ENCODE measurements at regions not wholly inside any gene's neighbourhood (a gene's known extent, or its start where the extent isn't known, plus 50 kb on each side); places are given as distances from the start of the nearest gene placed in this dataset.

DNA sequence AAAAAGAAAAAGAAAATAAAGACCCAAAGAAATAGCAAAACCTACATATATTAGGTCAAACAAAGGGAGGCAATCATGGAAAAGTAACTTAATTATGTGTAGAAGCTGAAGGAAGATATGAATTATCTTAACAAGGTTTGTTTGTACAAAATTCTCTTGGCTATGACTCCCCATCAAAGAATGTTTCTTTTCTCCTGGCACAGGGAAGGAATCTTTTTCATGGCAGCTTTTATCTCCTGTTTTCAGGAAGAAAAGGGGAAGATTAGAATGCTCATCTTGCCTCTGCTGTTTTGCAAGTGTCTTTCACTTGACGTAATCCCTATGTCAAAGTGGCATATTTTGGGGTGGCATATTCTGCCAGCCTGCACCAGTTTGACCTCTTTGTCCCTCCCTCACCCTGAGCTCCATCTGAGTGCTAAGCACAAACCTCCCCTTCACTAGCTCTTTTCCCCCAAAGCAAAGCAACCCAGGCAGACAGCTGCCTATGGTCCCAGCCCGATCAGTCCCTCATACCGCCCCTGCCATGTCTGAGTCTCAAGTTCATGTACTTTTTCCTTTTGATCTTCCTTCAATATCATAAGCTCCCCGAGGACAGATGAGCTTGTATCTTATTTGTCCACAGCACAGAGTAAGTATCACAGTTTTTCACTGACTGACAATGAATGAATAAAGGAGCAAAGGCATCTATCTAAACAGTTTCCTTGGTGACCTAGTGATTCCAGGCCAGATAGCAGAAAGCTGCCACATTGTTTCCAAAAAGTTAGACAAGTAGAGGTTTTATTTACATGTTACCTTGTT is 242.8 kb upstream of the ANKRD55 start (continued):
- TF ChIP-seq TEAD3 (CRISPR knock-in tag; optimal IDR thresholded peaks at IDR 0.05; ENCODE audit: borderline replicate concordance) (peak; percentile 23), ZNF292 (CRISPR knock-in tag; IDR thresholded peaks at IDR 0.05; ENCODE audit: borderline replicate concordance, low read depth) (0 out of 2 replicates have a peak, but pooled peaks have one; percentile 3), ZNF605 (CRISPR knock-in tag; IDR thresholded peaks at IDR 0.05) (0 out of 2 replicates have a peak, but pooled peaks have one; percentile 31), IKZF4 (CRISPR knock-in tag; IDR thresholded peaks at IDR 0.05; ENCODE audit: borderline replicate concordance, low read depth, not compliant biosample characterization) (no peak), NCOR1 (IDR thresholded peaks at IDR 0.05; ENCODE audit: borderline replicate concordance, low read length) (peak; percentile 59; the same call in 1 of the 2 replicates), KLF15 (CRISPR knock-in tag; IDR thresholded peaks at IDR 0.05; ENCODE audit: borderline replicate concordance) (no peak), ZNF614 (CRISPR knock-in tag; IDR thresholded peaks at IDR 0.05; ENCODE audit: borderline replicate concordance) (peak; percentile 15; the same call in 1 of the 2 replicates), THAP11 (CRISPR knock-in tag; IDR thresholded peaks at IDR 0.05) (no peak), HDAC2 (CRISPR knock-in tag; IDR thresholded peaks at IDR 0.05) (no peak), ZBTB1 (CRISPR knock-in tag; IDR thresholded peaks at IDR 0.05; ENCODE audit: borderline replicate concordance) (no peak), ZNF207 (IDR thresholded peaks at IDR 0.05; ENCODE audit: borderline replicate concordance) (no peak), ZNF891 (CRISPR knock-in tag; IDR thresholded peaks at IDR 0.05) (no peak), HOXA7 (CRISPR knock-in tag; IDR thresholded peaks at IDR 0.05) (no peak), ZNF570 (CRISPR knock-in tag; IDR thresholded peaks at IDR 0.05; ENCODE audit: borderline replicate concordance) (no peak), STAG1 (CRISPR knock-in tag; IDR thresholded peaks at IDR 0.05) (no peak), ZNF768 (CRISPR knock-in tag; IDR thresholded peaks at IDR 0.05) (no peak)
- TF ChIP-seq, protein P1, sequence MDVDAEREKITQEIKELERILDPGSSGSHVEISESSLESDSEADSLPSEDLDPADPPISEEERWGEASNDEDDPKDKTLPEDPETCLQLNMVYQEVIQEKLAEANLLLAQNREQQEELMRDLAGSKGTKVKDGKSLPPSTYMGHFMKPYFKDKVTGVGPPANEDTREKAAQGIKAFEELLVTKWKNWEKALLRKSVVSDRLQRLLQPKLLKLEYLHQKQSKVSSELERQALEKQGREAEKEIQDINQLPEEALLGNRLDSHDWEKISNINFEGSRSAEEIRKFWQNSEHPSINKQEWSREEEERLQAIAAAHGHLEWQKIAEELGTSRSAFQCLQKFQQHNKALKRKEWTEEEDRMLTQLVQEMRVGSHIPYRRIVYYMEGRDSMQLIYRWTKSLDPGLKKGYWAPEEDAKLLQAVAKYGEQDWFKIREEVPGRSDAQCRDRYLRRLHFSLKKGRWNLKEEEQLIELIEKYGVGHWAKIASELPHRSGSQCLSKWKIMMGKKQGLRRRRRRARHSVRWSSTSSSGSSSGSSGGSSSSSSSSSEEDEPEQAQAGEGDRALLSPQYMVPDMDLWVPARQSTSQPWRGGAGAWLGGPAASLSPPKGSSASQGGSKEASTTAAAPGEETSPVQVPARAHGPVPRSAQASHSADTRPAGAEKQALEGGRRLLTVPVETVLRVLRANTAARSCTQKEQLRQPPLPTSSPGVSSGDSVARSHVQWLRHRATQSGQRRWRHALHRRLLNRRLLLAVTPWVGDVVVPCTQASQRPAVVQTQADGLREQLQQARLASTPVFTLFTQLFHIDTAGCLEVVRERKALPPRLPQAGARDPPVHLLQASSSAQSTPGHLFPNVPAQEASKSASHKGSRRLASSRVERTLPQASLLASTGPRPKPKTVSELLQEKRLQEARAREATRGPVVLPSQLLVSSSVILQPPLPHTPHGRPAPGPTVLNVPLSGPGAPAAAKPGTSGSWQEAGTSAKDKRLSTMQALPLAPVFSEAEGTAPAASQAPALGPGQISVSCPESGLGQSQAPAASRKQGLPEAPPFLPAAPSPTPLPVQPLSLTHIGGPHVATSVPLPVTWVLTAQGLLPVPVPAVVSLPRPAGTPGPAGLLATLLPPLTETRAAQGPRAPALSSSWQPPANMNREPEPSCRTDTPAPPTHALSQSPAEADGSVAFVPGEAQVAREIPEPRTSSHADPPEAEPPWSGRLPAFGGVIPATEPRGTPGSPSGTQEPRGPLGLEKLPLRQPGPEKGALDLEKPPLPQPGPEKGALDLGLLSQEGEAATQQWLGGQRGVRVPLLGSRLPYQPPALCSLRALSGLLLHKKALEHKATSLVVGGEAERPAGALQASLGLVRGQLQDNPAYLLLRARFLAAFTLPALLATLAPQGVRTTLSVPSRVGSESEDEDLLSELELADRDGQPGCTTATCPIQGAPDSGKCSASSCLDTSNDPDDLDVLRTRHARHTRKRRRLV (CRISPR knock-in tag; IDR thresholded peaks at IDR 0.05) = no peak
- TF ChIP-seq, protein P2, sequence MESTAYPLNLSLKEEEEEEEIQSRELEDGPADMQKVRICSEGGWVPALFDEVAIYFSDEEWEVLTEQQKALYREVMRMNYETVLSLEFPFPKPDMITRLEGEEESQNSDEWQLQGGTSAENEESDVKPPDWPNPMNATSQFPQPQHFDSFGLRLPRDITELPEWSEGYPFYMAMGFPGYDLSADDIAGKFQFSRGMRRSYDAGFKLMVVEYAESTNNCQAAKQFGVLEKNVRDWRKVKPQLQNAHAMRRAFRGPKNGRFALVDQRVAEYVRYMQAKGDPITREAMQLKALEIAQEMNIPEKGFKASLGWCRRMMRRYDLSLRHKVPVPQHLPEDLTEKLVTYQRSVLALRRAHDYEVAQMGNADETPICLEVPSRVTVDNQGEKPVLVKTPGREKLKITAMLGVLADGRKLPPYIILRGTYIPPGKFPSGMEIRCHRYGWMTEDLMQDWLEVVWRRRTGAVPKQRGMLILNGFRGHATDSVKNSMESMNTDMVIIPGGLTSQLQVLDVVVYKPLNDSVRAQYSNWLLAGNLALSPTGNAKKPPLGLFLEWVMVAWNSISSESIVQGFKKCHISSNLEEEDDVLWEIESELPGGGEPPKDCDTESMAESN (CRISPR knock-in tag; conservative IDR thresholded peaks at IDR 0.05) = no peak
- TF ChIP-seq, protein P3, sequence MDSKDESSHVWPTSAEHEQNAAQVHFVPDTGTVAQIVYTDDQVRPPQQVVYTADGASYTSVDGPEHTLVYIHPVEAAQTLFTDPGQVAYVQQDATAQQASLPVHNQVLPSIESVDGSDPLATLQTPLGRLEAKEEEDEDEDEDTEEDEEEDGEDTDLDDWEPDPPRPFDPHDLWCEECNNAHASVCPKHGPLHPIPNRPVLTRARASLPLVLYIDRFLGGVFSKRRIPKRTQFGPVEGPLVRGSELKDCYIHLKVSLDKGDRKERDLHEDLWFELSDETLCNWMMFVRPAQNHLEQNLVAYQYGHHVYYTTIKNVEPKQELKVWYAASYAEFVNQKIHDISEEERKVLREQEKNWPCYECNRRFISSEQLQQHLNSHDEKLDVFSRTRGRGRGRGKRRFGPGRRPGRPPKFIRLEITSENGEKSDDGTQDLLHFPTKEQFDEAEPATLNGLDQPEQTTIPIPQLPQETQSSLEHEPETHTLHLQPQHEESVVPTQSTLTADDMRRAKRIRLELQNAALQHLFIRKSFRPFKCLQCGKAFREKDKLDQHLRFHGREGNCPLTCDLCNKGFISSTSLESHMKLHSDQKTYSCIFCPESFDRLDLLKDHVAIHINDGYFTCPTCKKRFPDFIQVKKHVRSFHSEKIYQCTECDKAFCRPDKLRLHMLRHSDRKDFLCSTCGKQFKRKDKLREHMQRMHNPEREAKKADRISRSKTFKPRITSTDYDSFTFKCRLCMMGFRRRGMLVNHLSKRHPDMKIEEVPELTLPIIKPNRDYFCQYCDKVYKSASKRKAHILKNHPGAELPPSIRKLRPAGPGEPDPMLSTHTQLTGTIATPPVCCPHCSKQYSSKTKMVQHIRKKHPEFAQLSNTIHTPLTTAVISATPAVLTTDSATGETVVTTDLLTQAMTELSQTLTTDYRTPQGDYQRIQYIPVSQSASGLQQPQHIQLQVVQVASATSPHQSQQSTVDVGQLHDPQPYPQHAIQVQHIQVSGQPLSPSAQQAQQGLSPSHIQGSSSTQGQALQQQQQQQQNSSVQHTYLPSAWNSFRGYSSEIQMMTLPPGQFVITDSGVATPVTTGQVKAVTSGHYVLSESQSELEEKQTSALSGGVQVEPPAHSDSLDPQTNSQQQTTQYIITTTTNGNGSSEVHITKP (CRISPR knock-in tag; IDR thresholded peaks at IDR 0.05; ENCODE audit: low read depth) = 0 out of 2 replicates have a peak, but pooled peaks have one; percentile 18

Data from HepG2 (cell line).